SK-N-SH treated with all-trans-retinoic acid at 6 μM for 48 hours (cell line): ENCODE measurements at regions not wholly inside any gene's neighbourhood (a gene's known extent, or its start where the extent isn't known, plus 50 kb on each side); places are given as distances from the start of the nearest gene placed in this dataset.

ENCODE experiments used
- ATAC-seq: fragments of 200-7000 bp; cut with Tn5 transposase; 3 replicates; pipeline ENCODE4 v1.9.1; 2020; ENCODE audit warnings: mild to moderate bottlenecking, moderate library complexity
- CREB5 ChIP-seq: fragments of 250-450 bp; sonication (Bioruptor Pico); IDR thresholded peaks from 2 replicates; pipeline ENCODE4 v1.5.1; 2020; ENCODE audit warnings: low read depth, mild to moderate bottlenecking, moderate library complexity
- CSDC2 ChIP-seq: fragments of 250-450 bp; sonication (Bioruptor Pico); IDR thresholded peaks from 2 replicates; pipeline ENCODE4 v1.5.0; 2020; ENCODE audit warnings: mild to moderate bottlenecking, moderate library complexity
- CSRNP3 ChIP-seq: fragments of 250-450 bp; sonication (Bioruptor Pico); IDR thresholded peaks from 2 replicates; pipeline ENCODE4 v1.5.1; 2021; ENCODE audit warnings: mild to moderate bottlenecking, moderate library complexity
- ESRRG ChIP-seq: fragments of 250-450 bp; sonication (Bioruptor Pico); IDR thresholded peaks from 2 replicates; pipeline ENCODE4 v1.6.1; 2021; ENCODE audit warnings: mild to moderate bottlenecking
- ISL1 ChIP-seq: fragments of 250-450 bp; sonication (Bioruptor Pico); IDR thresholded peaks from 2 replicates; pipeline ENCODE4 v2.1.2; 2022; ENCODE audit warnings: mild to moderate bottlenecking, moderate library complexity
- OSR1 ChIP-seq: fragments of 250-450 bp; sonication (Bioruptor Pico); IDR thresholded peaks from 2 replicates; pipeline ENCODE4 v1.8.0; 2022; ENCODE audit warnings: moderate library complexity, mild to moderate bottlenecking, inconsistent platforms
- PATZ1 ChIP-seq: fragments of 250-450 bp; sonication (Bioruptor Pico); IDR thresholded peaks from 2 replicates; pipeline ENCODE4 v1.8.0; 2020; ENCODE audit warnings: mild to moderate bottlenecking, moderate library complexity, borderline replicate concordance
- POU6F1 ChIP-seq: fragments of 250-450 bp; sonication (Bioruptor Pico); IDR thresholded peaks from 2 replicates; pipeline ENCODE4 v1.8.0; 2021; ENCODE audit warnings: low read depth, mild to moderate bottlenecking, moderate library complexity, borderline replicate concordance
- PPARA ChIP-seq: fragments of 250-450 bp; sonication (Bioruptor Pico); IDR thresholded peaks from 2 replicates; pipeline ENCODE4 v1.5.0; 2020; ENCODE audit warnings: mild to moderate bottlenecking, borderline replicate concordance
- TCF4 ChIP-seq: fragments of 250-450 bp; sonication (Bioruptor Pico); IDR thresholded peaks from 2 replicates; pipeline ENCODE4 v1.8.0; 2021; ENCODE audit warnings: mild to moderate bottlenecking, moderate library complexity, borderline replicate concordance
- TOX ChIP-seq: fragments of 250-450 bp; sonication (Bioruptor Pico); IDR thresholded peaks from 2 replicates; pipeline ENCODE4 v1.8.0; 2021; ENCODE audit warnings: mild to moderate bottlenecking, moderate library complexity, borderline replicate concordance
- TSHZ2 ChIP-seq: fragments of 250-450 bp; sonication (Bioruptor Pico); IDR thresholded peaks from 2 replicates; pipeline ENCODE4 v1.5.0; 2020; ENCODE audit warnings: mild to moderate bottlenecking, moderate library complexity
- ZFP3 ChIP-seq: fragments of 250-450 bp; sonication (Bioruptor Pico); IDR thresholded peaks from 2 replicates; pipeline ENCODE4 v1.5.0; 2020; ENCODE audit warnings: mild to moderate bottlenecking, moderate library complexity
- ZFP30 ChIP-seq: fragments of 450-650 bp; formaldehyde crosslinking; IDR thresholded peaks from 2 replicates; pipeline ENCODE4 v1.5.0; 2022; ENCODE audit warnings: mild to moderate bottlenecking, moderate library complexity
- ZNF565 ChIP-seq: fragments of 450-650 bp; formaldehyde crosslinking; conservative IDR thresholded peaks from 2 replicates; pipeline ENCODE4 v1.5.0; 2020; ENCODE audit warnings: low read depth, mild to moderate bottlenecking, moderate library complexity
- ZNF70 ChIP-seq: fragments of 450-650 bp; formaldehyde crosslinking; IDR thresholded peaks from 2 replicates; pipeline ENCODE4 v1.5.0; 2020; ENCODE audit warnings: mild to moderate bottlenecking, moderate library complexity
- ZNF8 ChIP-seq: fragments of 450-650 bp; formaldehyde crosslinking; IDR thresholded peaks from 2 replicates; pipeline ENCODE4 v1.5.0; 2020; ENCODE audit warnings: mild to moderate bottlenecking, moderate library complexity

- TF ChIP-seq CREB5 (CRISPR knock-in tag) (no peak), ISL1 (no peak), OSR1 (no peak), ZNF565 (CRISPR knock-in tag) (no peak), POU6F1 (CRISPR knock-in tag) (no peak), PATZ1 (CRISPR knock-in tag) (no peak), TSHZ2 (no peak), CSRNP3 (CRISPR knock-in tag) (no peak), ZNF70 (no peak)
- TF ChIP-seq, all 23 proteins: peak for 0
- no peak for ATAC-seq
Measured at GRCh38 chr1:163796394-163796821, 474.7 kb downstream of the NUF2 start.

GRCh38 chr1:163797816-163798215, 476.1 kb downstream of the NUF2 start:
- TF ChIP-seq POU6F1 (CRISPR knock-in tag) (no peak), ZNF565 (CRISPR knock-in tag) (no peak), TCF4 (CRISPR knock-in tag) (no peak), ZFP30 (CRISPR knock-in tag) (no peak), TOX (no peak), CSRNP3 (CRISPR knock-in tag) (no peak), ESRRG (CRISPR knock-in tag) (no peak), ZNF70 (no peak), OSR1 (no peak), ZFP3 (CRISPR knock-in tag) (no peak), PPARA (CRISPR knock-in tag) (no peak), PATZ1 (CRISPR knock-in tag) (no peak), CSDC2 (CRISPR knock-in tag) (no peak), ZNF8 (CRISPR knock-in tag) (no peak)
- no peak for ATAC-seq
